NCI-H2196 treated with DMSO at 0.1 percent for 48 hours (cell line): ENCODE measurements at regions not wholly inside any gene's neighbourhood (a gene's known extent, or its start where the extent isn't known, plus 50 kb on each side); places are given as distances from the start of the nearest gene placed in this dataset.

Source experiments
- DNase-seq: peaks from one replicate; lab custom pipeline; 2025; ENCODE audit not compliant: unreplicated experiment; lab: John Stamatoyannopoulos, UW

DNA sequence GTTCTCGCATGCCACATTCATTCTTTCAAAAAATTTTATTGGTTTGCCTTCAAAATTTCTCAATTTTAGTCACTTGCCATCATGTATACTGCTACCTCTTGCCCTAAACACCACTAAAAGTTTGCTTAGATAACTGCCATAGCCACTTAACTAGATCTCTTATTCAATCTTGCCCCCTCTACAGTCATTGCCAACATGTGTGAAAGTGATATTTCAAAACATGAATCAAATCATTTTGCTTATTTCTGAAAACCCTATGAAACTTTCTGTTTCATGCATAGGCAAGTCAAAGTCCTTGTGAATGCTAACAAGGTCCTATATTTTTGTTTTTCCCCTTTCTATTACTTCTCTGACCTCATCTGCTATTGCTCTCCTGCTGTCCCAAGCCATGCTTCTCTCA, 397.1 kb downstream of the KCNJ3 start:
- DNase-seq: no peak

DNA sequence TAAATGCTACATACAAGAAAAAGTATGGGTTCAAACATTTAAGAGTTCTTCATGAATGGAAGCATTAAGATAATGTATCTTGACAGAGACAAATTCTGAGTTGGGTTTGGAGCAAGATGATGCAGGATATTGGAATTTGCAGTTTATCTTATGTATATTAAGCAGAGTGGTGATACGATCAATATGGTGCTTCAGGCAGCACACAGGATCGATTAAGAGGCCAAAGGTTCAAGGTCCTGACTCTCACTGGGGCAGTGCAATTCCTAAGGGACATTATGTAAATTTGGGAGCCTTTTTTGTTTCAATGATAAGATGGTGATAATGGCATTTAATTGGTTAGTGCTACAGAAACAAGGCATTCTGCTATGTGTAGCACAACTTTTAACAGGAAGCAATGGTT, 381.9 kb downstream of the KCNJ3 start:
- no peak for DNase-seq

DNA sequence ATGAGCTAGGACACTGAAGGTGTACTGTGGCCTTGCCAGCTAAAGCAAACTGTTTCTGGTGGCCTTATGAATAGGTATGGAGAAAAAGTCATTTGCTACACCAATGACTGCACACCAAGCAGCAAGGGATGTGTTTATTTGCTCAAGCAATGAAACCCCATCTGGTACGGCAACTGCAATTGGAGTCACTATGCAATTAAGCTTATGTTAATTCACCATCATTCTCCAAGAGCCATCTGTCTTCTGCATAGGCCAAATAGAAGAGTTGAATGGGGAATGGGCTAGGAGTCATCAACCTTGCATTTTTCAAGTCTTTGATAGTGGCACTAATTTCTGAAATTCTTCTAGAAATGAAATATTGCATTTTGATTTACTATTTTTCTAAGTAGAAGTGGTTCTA, 372.0 kb downstream of the KCNJ3 start:
- DNase-seq: no peak

DNA sequence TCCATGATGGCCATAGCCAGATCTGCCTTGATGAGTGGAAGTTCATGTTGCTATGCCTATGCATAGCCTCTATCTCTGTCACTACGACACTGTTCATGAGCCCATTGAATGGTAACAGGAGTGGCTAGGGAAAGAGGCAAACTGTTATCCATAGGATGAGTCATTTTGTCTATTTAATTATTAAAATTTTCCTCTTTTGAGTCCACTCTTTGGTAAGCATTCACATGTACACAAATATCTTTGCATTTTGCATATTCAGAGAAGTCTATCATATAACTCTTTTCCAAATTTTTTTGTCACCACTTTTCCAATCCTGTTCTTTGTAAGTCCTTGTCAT, 364.4 kb downstream of the KCNJ3 start:
- no peak for DNase-seq

DNA sequence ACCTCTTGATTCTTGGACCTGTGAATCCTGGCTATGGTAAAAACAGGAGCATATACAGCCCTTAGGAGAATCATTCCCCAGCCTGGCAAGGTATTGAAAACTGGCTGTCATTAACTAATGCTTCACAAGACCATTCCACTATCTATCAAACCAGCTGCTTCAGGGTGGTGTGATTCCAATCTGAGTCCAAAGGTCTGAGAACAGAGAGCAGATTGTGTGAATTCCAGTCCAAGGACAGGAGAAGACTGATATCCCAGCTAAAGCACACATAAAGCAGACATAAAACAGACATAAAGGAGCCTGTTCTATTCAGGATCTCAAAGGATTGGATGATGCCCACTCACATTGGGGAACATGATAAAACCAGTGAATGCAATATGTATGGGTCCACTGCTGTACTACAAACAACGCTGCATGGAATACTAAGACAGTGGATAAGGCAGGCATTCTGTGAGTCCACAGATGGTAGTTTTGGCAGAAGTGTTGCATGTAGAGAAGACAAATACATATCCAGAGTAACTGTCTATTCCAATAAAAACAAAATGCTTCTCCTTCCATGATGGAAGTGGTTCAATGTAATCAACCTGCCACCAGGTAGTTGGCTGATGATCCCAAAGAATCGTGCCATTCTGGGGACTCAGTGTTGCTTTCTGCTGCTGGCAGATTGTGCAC, 363.9 kb downstream of the KCNJ3 start:
- DNase-seq: no peak

DNA sequence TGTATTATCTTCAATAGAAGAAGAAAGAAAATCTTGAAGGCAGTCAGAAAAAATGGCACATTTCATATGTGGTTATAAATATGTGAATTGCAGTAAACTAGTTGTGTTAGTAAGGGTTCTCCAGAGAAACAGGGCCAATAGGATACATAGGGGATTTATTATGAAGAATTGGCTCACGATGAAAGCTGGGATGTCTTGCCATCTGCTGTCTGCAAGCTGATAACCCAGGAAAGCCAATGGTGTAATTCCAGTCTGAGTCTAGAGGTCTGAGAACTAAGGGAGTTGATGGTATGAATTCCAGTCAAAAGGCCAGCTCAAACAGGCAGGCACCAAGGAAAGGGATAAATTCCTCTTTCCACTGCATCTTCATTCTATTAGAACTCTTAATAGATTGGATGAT, 362.4 kb downstream of the KCNJ3 start:
- DNase-seq: no peak

DNA sequence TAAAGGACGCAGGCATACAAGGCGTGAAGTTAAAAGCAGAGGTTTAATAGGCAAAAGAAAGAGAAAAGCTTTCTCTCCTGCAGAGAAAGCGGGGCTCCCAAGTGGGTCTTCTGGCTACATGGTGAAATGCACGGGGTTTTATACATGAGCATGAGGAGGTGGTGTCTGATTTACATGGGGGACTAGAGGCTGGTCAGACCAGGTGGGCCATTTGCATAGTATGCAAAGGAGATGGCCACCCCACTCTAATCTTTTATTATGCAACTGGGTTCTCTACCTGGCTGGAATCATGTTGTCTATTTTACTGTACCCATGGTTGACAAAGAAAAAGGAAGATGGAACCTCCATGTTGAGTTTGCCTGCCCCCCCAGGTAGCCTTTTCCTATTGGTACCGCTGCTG, 356.2 kb downstream of the KCNJ3 start:
- DNase-seq: no peak

DNA sequence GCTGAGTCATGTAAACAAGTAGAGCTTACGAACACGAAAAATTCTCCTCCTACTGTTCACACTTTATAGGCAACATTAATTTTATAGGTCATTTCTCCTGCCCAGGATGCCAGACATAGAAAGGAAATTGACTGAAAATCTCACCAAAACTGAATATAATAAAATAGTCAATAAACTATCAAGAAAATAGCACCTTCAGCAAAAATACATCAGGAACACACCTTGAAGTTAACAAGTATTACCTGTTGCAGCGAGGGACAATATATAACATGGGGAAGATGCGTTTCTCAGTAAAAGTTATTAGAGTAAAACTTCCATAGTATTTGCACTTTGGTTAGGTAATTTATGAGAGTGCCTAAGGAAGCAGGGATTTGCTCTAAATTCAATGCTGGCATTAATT, 344.6 kb downstream of the KCNJ3 start:
- DNase-seq: no peak

DNA sequence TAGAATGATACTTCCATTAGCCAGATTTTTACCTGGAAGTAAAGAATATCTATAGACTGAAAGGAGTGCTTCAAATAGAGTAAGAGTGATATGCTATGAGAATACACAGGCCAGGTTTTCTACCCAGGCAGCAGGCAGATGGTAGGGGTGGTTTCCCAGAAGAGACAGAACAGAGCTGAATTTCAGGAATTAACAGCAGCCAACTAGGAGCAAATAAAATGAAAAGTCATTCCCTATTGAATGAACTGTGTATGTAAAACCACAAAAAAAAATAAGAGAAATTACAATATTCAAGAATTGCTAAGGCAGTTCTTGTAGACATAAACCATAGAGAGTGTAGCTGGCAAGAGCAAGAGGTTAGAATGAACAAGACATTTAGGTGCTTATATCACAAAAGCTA, 336.8 kb downstream of the KCNJ3 start:
- no peak for DNase-seq

DNA sequence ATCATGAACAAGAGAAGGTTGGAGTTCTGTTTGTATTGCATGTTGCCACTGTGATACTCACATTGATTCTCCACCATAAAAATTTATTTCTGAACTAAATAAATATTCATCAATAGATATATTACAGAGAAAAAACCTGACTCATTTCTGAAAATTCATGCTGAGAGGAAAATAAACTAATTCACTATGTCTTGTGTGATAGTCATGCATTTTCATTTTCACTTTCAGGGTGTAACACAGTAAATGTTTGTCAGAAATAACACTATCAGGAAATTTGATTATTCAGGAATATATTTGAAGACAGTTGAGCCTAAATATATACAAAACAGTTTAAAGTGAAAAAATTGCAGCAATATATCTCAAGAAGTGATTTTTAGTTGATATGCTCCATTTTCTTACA, 335.2 kb downstream of the KCNJ3 start:
- DNase-seq: no peak

DNA sequence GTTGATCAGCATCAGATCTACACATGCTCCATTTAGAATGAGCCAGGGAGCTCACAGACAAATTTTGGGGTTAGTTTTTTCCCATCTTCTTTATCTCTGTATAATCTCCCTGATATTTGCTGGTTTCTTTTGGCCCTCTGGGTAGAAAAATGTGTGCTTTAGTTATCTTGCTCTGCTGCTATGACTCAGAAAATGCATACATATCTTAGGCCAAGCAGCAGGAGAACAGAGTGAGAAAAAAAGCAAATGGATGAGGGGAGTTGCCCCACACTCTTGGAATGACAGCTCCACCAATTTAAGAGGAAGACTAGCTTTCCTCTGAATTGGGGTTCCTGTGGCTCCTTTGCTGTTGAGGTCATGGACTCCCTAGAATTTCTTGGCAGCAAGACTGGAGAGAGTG, 331.8 kb downstream of the KCNJ3 start:
- no peak for DNase-seq

DNA sequence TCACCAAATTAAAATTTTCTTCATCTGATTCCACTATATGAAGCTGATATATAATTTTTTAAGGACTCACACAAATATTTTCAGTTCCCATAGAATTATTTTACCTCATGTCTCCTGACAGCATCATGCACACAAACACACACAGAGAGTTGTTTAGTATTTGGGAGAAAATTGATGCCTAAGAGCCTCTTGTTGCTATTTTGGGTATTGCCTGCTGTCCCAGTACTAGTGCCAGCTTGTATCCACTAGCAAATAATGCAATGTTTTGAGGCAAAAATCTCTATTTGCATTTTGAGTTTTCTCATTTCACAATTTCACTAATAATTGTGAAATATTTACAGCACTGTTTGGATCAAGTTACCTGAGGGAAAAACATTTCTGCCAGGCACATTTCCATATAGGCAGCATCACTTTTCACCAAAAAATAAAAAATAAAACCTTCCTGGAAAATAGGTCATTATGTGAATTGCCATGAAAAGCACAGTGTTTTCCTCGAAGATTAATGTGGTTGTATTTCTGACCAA, 328.2 kb downstream of the KCNJ3 start:
- DNase-seq: no peak

DNA sequence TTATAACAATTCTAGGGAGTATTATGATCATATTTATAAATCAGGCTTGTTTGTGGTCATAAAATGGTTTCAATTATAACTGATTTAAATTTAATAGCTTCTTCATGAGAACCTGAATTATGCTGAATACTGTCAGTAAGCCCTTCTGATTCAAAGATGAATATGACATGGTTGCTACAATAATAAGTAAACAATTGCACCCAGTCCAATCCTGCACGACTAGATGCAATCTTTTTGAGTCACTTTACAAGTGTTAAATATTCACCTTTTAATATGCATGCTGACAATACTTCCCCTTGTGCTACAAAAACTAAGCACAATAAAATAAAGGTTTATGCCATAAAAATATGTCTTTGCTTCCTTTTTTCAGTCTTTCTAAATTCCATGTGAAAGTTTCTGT, 325.2 kb downstream of the KCNJ3 start:
- DNase-seq: no peak

DNA sequence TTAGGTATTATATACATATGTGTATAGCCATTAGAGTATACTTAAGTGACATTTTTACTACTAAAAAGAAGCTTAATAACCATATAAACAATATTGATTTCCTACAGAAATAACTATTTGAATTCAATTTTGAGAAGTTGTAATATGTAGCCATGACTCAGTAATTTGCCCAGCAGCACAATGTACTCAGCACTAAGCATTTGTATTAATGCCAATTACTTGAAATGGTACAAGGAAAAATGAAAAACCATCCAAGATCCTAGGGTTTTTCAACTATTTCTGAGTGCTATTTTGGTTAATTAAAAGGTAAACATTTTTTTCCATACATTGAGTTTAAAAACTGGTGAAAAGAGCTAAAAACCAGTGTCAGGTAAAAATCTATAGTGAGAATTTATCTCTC, 324.0 kb downstream of the KCNJ3 start:
- DNase-seq: no peak

DNA sequence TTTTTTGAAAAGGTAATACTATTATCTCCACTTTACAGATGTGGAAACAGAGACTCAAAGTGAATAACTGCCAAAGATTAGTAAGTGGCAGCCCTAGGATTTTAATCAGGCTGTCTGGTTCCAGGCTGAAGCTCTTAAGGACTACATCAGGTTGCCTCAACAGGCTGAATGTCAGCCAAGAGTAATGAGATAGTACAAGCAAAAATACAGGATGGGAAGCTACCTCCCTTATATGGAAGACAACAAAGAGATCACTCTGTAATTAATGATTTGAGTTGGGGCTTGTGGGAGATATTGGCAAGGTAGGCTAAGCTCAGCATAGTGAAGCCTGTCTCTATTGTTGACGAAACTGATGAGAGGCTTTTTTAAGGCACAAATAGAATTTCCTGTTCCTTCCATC, 323.1 kb downstream of the KCNJ3 start:
- no peak for DNase-seq

DNA sequence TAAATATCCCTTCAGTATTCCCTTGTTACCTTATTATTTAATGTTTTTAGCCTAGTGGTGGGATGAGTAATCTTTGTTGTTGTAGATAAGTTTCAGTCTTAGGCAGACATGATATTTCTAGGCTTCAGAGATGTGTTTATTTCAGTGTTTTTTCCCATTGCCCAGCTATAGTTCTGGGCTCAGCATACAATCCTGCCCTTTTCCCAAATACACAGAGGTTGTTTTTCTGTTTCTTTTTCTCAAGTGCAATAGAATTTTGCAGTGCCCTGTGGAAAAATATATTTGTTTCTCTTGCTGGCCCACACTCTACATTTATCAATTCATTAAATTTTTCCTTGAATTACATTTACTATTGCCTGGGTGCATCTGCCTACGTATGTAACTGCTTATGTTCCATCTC, 321.8 kb downstream of the KCNJ3 start:
- no peak for DNase-seq

DNA sequence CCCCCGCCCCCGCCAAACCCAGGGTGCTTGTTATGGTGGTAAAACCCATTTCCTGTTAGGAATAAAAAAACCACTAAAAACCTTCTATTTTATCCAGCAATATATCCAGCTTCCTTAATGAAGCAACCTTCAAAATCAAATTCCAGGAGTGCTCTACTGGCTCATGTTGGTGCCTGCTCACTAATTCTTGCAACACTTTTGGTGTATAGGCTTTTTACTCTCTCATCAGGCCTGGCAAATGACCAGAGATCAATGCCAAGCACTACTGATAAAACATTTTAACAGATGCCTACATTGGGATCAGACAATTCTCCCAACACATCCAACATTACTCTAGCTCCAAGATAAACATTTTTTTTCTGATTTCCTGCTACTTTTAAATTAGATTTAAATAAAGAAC, 312.4 kb downstream of the KCNJ3 start:
- no peak for DNase-seq

DNA sequence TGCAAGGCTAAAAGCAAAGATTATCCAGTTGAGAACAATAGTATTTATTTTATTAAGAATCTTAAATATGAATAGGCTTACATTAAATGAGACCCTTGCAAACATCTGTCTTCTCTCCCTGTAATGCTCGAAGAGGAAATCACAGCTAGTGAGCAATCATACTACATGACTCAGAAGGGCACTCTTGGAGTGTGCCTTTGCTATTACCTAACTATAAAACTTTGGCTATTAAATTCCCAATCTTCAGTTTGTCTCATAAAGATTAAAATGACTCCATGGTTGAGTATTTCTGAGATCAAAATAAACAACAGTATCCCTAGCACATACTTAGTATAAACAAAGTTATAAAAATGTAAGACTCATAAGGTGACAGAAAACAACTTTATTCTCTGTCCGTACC, 296.9 kb downstream of the KCNJ3 start:
- no peak for DNase-seq

DNA sequence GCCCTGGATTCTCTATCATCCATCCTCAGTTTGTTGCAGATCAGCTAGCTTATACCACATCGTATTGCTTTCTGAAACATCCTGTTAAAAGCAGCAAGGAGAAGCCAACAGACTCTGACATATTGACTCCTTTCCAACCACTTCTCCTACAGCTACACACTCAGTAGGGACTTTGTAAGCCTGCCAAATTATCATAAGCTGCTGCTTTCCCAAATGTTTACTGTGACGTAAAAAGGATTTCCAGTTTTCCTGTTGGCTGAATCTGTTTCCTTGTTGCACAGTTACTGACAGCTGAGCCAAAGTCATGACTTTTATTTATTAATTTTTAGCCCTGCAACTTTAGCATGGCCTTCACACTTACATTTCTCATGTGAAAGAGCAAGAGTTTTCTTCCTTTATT, 294.3 kb downstream of the KCNJ3 start:
- DNase-seq: no peak

DNA sequence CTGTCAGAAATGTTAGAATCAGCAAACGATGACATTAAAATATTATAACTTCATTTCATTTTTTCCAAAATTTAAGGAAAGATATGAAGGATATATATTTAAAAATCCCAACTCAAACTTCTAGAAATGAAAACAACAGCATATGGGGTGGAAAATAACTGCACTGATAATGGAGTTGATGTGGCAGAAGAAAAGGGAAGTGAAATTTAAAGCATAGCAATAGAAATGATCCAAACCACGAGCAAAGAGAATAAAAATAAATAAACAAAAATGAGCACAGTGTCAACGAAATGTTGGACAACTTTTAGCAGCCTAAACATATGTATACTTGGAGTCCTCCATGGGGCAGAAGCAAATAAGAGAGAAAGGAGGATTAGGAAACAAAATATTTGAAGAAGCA, 280.2 kb downstream of the KCNJ3 start:
- DNase-seq: no peak

DNA sequence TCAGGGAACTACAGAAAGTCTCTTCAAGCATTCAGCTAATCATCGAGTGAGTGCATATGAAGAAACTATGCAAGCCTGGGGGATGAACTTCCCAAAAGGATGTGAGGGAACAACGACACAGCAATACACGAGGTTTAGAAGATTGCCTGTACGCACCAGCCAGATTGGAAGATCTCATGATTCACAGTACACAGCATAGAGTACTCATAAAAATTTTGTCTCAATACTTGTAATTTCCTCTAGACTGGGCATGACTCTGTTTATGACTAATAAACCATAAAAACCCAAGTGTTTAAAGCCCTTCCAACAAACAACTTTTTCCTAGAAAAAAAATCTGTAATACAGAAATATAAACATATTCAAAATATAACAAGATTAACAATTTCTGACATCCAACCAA, 279.7 kb downstream of the KCNJ3 start:
- no peak for DNase-seq

DNA sequence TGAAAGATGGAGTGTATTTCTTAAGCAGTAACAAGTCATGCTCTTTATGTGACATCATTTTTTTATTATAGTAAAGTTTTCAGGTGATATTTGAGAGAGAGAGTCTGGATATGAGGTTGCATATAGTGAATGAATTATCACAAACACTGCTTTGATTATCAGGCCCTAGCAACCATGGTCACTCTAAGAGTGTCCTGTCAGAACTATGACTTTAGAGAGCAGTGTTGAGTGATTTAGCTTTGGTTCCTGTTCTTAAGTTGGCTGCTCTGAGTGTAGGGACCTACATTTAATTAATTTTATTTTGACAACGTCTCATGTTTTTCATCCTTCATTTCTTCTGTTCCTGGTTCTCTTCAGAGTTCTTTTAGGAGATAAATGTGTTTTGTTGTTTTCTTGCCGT, 275.5 kb downstream of the KCNJ3 start:
- no peak for DNase-seq

DNA sequence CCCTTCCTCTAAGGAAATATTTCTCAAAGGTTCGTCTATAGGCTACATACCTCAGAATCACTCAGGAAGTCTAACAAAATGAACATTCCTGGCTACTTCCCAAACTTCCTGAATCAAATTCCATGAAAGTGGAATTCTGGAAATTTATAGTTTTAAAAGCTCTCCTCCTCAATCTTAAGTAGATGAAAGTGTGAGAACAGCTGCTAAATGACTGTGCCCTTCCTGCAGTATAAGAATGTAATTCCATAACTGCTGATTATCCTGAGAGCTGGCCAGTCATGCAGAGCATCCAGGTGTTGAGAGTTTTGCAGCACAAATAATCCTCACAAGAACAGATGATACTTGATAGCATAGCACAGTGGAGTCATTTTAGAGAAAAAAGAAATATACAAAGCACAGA, 265.0 kb downstream of the KCNJ3 start:
- DNase-seq: no peak

DNA sequence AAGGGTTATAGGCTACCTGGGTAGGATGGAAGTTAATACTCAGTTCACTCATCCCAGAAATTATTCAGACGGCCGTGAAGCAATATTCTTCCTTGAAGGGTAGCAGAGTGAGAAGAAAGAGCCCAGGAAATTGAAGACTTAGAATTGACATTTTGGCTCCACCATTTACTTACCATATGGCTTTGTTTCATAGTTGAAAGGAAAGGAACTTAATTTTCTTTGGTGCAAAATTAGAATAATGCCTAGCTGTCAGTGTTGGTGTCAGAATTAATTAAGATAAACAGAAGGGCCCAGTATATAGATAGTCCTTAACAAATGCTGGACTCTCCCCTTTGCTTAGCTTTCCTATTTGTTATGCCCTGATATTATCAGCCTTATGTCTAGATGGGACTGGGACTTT, 263.2 kb downstream of the KCNJ3 start:
- DNase-seq: no peak
